GM21619 (cell line): ENCODE measurements at regions not wholly inside any gene's neighbourhood (a gene's known extent, or its start where the extent isn't known, plus 50 kb on each side); places are given as distances from the start of the nearest gene placed in this dataset.

Experiments used
- ATAC-seq: cut with Tn5 transposase; IDR thresholded peaks from one replicate; pipeline ENCODE4 v1.9.1; 2021; ENCODE audit not compliant: unreplicated experiment

- no peak for ATAC-seq
Observed at GRCh38 chr3:20916951-20917606, 731.1 kb upstream of the SGO1 start.

- ATAC-seq, result no peak
Observed at GRCh38 chr3:20914310-20914709, 728.3 kb upstream of the SGO1 start.

GRCh38 chr3:20912406-20912805, 726.4 kb upstream of the SGO1 start:
- ATAC-seq, result no peak

- ATAC-seq, result no peak
Observed at GRCh38 chr3:20909511-20909910, 723.5 kb upstream of the SGO1 start.

GRCh38 chr3:20905210-20905805, 719.3 kb upstream of the SGO1 start:
- no peak for ATAC-seq

GRCh38 chr3:20904671-20905070, 718.7 kb upstream of the SGO1 start:
- ATAC-seq, result no peak

- ATAC-seq, result no peak
Observed at GRCh38 chr3:20898962-20899361, 713.0 kb upstream of the SGO1 start.

- no peak for ATAC-seq
Observed at GRCh38 chr3:20890111-20890519, 704.1 kb upstream of the SGO1 start.

- no peak for ATAC-seq
Observed at GRCh38 chr3:20878691-20879090, 692.7 kb upstream of the SGO1 start.

- no peak for ATAC-seq
Observed at GRCh38 chr3:20873235-20873634, 687.2 kb upstream of the SGO1 start.

GRCh38 chr3:20870106-20870899, 684.3 kb upstream of the SGO1 start:
- ATAC-seq, result no peak

GRCh38 chr3:20865803-20866202, 679.8 kb upstream of the SGO1 start:
- ATAC-seq, result no peak

GRCh38 chr3:20861454-20861853, 675.4 kb upstream of the SGO1 start:
- no peak for ATAC-seq

- ATAC-seq, result no peak
Observed at GRCh38 chr3:20857636-20858035, 671.6 kb upstream of the SGO1 start.

GRCh38 chr3:20853890-20854289, 667.9 kb upstream of the SGO1 start:
- no peak for ATAC-seq

GRCh38 chr3:20852712-20853111, 666.7 kb upstream of the SGO1 start:
- ATAC-seq, result no peak

- no peak for ATAC-seq
Observed at GRCh38 chr3:20849975-20850374, 664.0 kb upstream of the SGO1 start.

- no peak for ATAC-seq
Observed at GRCh38 chr3:20846832-20847231, 660.8 kb upstream of the SGO1 start.

GRCh38 chr3:20846066-20846465, 660.1 kb upstream of the SGO1 start:
- ATAC-seq, result no peak

GRCh38 chr3:20844851-20845250, 658.8 kb upstream of the SGO1 start:
- no peak for ATAC-seq

GRCh38 chr3:20842594-20843436, 656.8 kb upstream of the SGO1 start:
- ATAC-seq, result no peak
